Osteoblast (primary cell): ENCODE measurements at regions not wholly inside any gene's neighbourhood (a gene's known extent, or its start where the extent isn't known, plus 50 kb on each side); places are given as distances from the start of the nearest gene placed in this dataset.

Experiments used
- DNase-seq: peaks from one replicate; pipeline ENCODE4 v3.0.0; 2011; ENCODE audit warnings: low spot score, mixed read lengths; ENCODE audit not compliant: insufficient read length; ENCODE audit errors: missing footprints
- H2AFZ ChIP-seq: 2 replicates; pipeline ENCODE4 v1.6.0; 2011; ENCODE audit warnings: mild to moderate bottlenecking, low read length
- H3K27ac ChIP-seq: 2 replicates; pipeline ENCODE4 v1.5.1; 2011; ENCODE audit warnings: mild to moderate bottlenecking, low read depth, low read length, moderate library complexity
- H3K27me3 ChIP-seq: 2 replicates; pipeline ENCODE4 v1.6.0; 2012; ENCODE audit warnings: mild to moderate bottlenecking, control low read depth, inconsistent platforms, low read length, moderate library complexity; ENCODE audit not compliant: insufficient read depth
- H3K36me3 ChIP-seq: 2 replicates; pipeline ENCODE4 v1.5.1; 2011; ENCODE audit warnings: mild to moderate bottlenecking, low read length, control low read depth, moderate library complexity; ENCODE audit not compliant: insufficient read depth
- H3K4me1 ChIP-seq: 2 replicates; pipeline ENCODE4 v1.5.1; 2011; ENCODE audit warnings: mild to moderate bottlenecking, low read length, control low read depth, moderate library complexity; ENCODE audit not compliant: insufficient read depth
- H3K4me2 ChIP-seq: 2 replicates; pipeline ENCODE4 v1.6.0; 2011; ENCODE audit warnings: mild to moderate bottlenecking, low read length; ENCODE audit not compliant: insufficient read depth
- H3K4me3 ChIP-seq: fragments of 200-600 bp; sonication (generic); 3 replicates; pipeline ENCODE4 v1.5.1; 2012; ENCODE audit warnings: mild to moderate bottlenecking, low read length, inconsistent platforms; ENCODE audit not compliant: insufficient read depth
- H3K79me2 ChIP-seq: 2 replicates; pipeline ENCODE4 v1.6.0; 2012; ENCODE audit warnings: mild to moderate bottlenecking, low read length, control low read depth, inconsistent platforms; ENCODE audit not compliant: insufficient read depth
- H3K9me3 ChIP-seq: 2 replicates; pipeline ENCODE4 v1.5.1; 2011; ENCODE audit warnings: low read depth, low read length, control low read depth
- H4K20me1 ChIP-seq: 2 replicates; pipeline ENCODE4 v1.6.0; 2012; ENCODE audit warnings: mild to moderate bottlenecking, low read length, control low read depth; ENCODE audit not compliant: insufficient read depth
- CTCF ChIP-seq: IDR thresholded peaks from 2 replicates; pipeline ENCODE4 v1.5.1; 2011; ENCODE audit warnings: mild to moderate bottlenecking, low read depth, low read length, moderate library complexity; ENCODE audit errors: extremely low read depth

DNA sequence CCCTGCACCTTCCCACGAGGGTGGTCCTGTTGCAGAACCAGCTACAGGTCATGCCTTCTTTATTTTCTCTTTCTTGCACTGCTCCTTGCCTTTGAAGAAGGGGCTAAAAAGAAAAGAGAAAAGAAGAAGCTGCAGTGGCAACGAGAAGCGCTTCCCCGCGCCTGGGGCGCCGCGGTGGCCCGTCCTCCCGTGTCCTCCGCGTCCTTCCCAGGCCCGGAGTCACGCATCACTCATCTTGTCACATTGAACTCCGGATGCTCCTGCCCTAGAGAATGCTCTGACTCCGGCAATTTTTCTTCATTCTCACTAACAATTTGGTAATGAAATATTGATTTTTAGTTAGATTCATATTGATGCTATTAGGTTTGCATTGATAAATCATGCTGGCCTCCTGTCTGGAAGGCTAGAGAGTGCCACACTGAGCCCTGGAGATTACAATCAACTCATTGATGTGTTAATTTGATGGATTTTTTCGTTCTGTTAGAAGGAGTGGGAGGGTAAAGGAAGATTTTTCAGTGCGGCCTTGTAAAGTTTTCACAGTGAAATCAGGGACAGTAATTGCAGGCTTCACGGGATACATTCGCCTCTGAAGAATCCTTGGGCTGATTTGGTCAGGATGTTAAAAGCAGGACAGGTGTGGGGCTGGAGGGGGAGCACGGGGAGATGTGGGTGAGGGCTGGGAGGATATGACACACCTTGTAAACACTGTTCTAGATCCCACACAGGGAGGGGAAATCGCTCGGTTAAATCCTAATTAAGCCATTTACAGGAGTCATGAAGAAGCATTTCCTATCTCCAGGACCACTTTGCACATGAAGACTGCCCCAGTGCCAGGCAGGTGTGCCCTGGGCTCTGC lies 349.3 kb downstream of the ZNF516 start:
- Histone ChIP-seq H3K27ac (no peak overlapping the region), H3K4me2 (no peak overlapping the region), H4K20me1 (no peaks in the 10 kb centered on the region), H3K79me2 (no peaks in the 10 kb centered on the region), H3K36me3 (no peaks in the 10 kb centered on the region), H3K4me3 (no peak overlapping the region), H3K9me3 (no peaks in the 10 kb centered on the region), H2AFZ (no peak overlapping the region), H3K4me1 (no peaks in the 10 kb centered on the region), H3K27me3 (no peaks in the 10 kb centered on the region)
- DNase-seq: no peak
- TF ChIP-seq CTCF: no peak

GRCh38 chr18:76144844-76145243 lies 350.2 kb downstream of the ZNF516 start:
- H3K4me3 ChIP-seq: no peak overlapping the region
- no peaks in the 10 kb centered on the region for H3K79me2 ChIP-seq
- no peaks in the 10 kb centered on the region for H3K27me3 ChIP-seq
- no peaks in the 10 kb centered on the region for H3K4me1 ChIP-seq
- no peak overlapping the region for H3K27ac ChIP-seq
- H3K4me2 ChIP-seq: no peak overlapping the region
- H3K36me3 ChIP-seq: no peaks in the 10 kb centered on the region
- H2AFZ ChIP-seq: no peak overlapping the region
- no peaks in the 10 kb centered on the region for H4K20me1 ChIP-seq
- no peaks in the 10 kb centered on the region for H3K9me3 ChIP-seq
- TF ChIP-seq CTCF: no peak
- no peak for DNase-seq

- Histone ChIP-seq H3K4me1 (no peaks in the 10 kb centered on the region), H3K27ac (no peak overlapping the region), H3K36me3 (no peaks in the 10 kb centered on the region), H3K27me3 (no peaks in the 10 kb centered on the region), H3K9me3 (no peaks in the 10 kb centered on the region), H3K4me2 (no peak overlapping the region), H2AFZ (no peak overlapping the region), H4K20me1 (no peaks in the 10 kb centered on the region), H3K4me3 (no peak overlapping the region), H3K79me2 (no peaks in the 10 kb centered on the region)
- DNase-seq: no peak
- TF ChIP-seq CTCF: no peak
Measured at GRCh38 chr18:76142611-76143010, 352.4 kb downstream of the ZNF516 start.

- Histone ChIP-seq H3K4me2 (no peak overlapping the region), H3K4me1 (no peaks in the 10 kb centered on the region), H3K27me3 (no peaks in the 10 kb centered on the region), H3K36me3 (no peaks in the 10 kb centered on the region), H4K20me1 (no peaks in the 10 kb centered on the region), H3K79me2 (no peaks in the 10 kb centered on the region), H3K4me3 (no peak overlapping the region), H2AFZ (no peak overlapping the region), H3K27ac (no peak overlapping the region), H3K9me3 (no peaks in the 10 kb centered on the region)
- TF ChIP-seq CTCF: no peak
- no peak for DNase-seq
Measured at GRCh38 chr18:76139844-76140243, 355.2 kb downstream of the ZNF516 start.
